A549 (cell line): ENCODE measurements at regions not wholly inside any gene's neighbourhood (a gene's known extent, or its start where the extent isn't known, plus 50 kb on each side); places are given as distances from the start of the nearest gene placed in this dataset.

Source experiments
- ATAC-seq, 2 experiments: fragments of 200-7000 bp in 1 of 2; fragments of >200 bp in 1 of 2; cut with Nextera tagmentation in 1 of 2; cut with Tn5 transposase in 1 of 2; 3 replicates each; pipeline versions ENCODE4 v1.8.0 to v1.9.1; 2018 to 2020; ENCODE audit warnings: mild to moderate bottlenecking in 1 of 2, moderate library complexity in 1 of 2
- CTCF ChIA-PET: fragments of 300-600 bp; sonication (Branson Sonifier 250); formaldehyde crosslinking; extraction: SDS; loops from one replicate; lab custom pipeline; 2021; ENCODE audit warnings: antibody characterized with exemption, inconsistent platforms; lab: Yijun Ruan, JAX
- POLR2A ChIA-PET: fragments of 350-600 bp; formaldehyde crosslinking; extraction: SDS; loops from one replicate; lab custom pipeline; 2021; ENCODE audit warnings: antibody characterized with exemption, inconsistent platforms; lab: Yijun Ruan, JAX
- DNase-seq, 2 experiments: peaks; one replicate each; pipeline versions ENCODE4 v3.0.0 to v3.0.0-alpha.2; 2011 to 2016; ENCODE audit warnings: low read depth in 1 of 2, low spot score in 1 of 2
- FAIRE-seq: peaks from 2 replicates; lab custom pipeline; 2011; peaks lifted over from hg19 to GRCh38; lab: Jason Lieb, UNC
- H3K27ac ChIP-seq, 2 experiments: fragments of >200 bp; sonication (Bioruptor Twin); formaldehyde crosslinking; 3 replicates each; pipeline ENCODE4 v1.5.1; 2016 to 2017
- H3K4me1 ChIP-seq: fragments of >200 bp; sonication (Bioruptor Twin); formaldehyde crosslinking; 3 replicates; pipeline ENCODE4 v1.6.1; 2016
- H3K4me2 ChIP-seq: fragments of >200 bp; sonication (Bioruptor Twin); formaldehyde crosslinking; 3 replicates; pipeline ENCODE4 v1.6.1; 2016
- H3K4me3 ChIP-seq: fragments of >200 bp; sonication (Bioruptor Twin); formaldehyde crosslinking; 3 replicates; pipeline ENCODE4 v1.5.1; 2016
- H3K9me3 ChIP-seq: fragments of >200 bp; sonication (Bioruptor Twin); formaldehyde crosslinking; 3 replicates; pipeline ENCODE4 v1.6.1; 2016
- CBX8 ChIP-seq: fragments of 200-600 bp; sonication (generic); IDR thresholded peaks from 2 replicates; pipeline ENCODE4 v1.6.1; 2016
- CHD2 ChIP-seq: fragments of 150-350 bp; IDR thresholded peaks from 2 replicates; pipeline ENCODE4 v1.6.1; 2014; ENCODE audit warnings: low read length; ENCODE audit not compliant: partially characterized antibody
- EP300 ChIP-seq, 2 experiments: fragments of >200 bp; sonication (Bioruptor Twin); formaldehyde crosslinking; IDR thresholded peaks; 2 replicates in 1 of 2; 3 replicates in 1 of 2; pipeline ENCODE4 v1.6.1; 2016 to 2017
- ESRRA ChIP-seq: fragments of 150-350 bp; IDR thresholded peaks from 2 replicates; pipeline ENCODE4 v1.6.1; 2014; ENCODE audit warnings: mild to moderate bottlenecking, low read length, borderline replicate concordance
- FOSB ChIP-seq: fragments of 250-450 bp; sonication (Bioruptor Pico); IDR thresholded peaks from 2 replicates; pipeline ENCODE4 v1.5.0; 2020; ENCODE audit warnings: mild to moderate bottlenecking, moderate library complexity
- FOXS1 ChIP-seq: fragments of 250-450 bp; sonication (Bioruptor Pico); IDR thresholded peaks from 2 replicates; pipeline ENCODE4 v1.5.0; 2020; ENCODE audit warnings: mild to moderate bottlenecking, moderate library complexity
- HOXB13 ChIP-seq: fragments of 250-450 bp; sonication (Bioruptor Pico); IDR thresholded peaks from 2 replicates; pipeline ENCODE4 v1.5.0; 2020; ENCODE audit warnings: low read depth, mild to moderate bottlenecking, moderate library complexity
- KDM1A ChIP-seq: fragments of 200-600 bp; sonication (generic); IDR thresholded peaks from 2 replicates; pipeline ENCODE4 v1.6.1; 2016; ENCODE audit warnings: low read depth, mild to moderate bottlenecking
- MAFK ChIP-seq: fragments of 450-650 bp; IDR thresholded peaks from 2 replicates; pipeline ENCODE4 v1.6.1; 2014; ENCODE audit not compliant: partially characterized antibody
- NFE2L2 ChIP-seq: fragments of 150-350 bp; conservative IDR thresholded peaks from 2 replicates; pipeline ENCODE4 v1.6.1; 2014; ENCODE audit warnings: low read length
- NPAS2 ChIP-seq: fragments of 250-450 bp; sonication (Bioruptor Pico); IDR thresholded peaks from 2 replicates; pipeline ENCODE4 v1.8.0; 2022; ENCODE audit warnings: mild to moderate bottlenecking, moderate library complexity, borderline replicate concordance
- PHF8 ChIP-seq: fragments of 200-600 bp; sonication (generic); IDR thresholded peaks from 2 replicates; pipeline ENCODE4 v1.6.1; 2016; ENCODE audit warnings: low read depth, mild to moderate bottlenecking, antibody characterized with exemption, moderate library complexity, borderline replicate concordance
- POLR2A ChIP-seq: IDR thresholded peaks from 2 replicates; pipeline ENCODE4 v1.6.1; 2012; ENCODE audit warnings: mild to moderate bottlenecking, low read length
- POLR2AphosphoS2 ChIP-seq: conservative IDR thresholded peaks from 2 replicates; pipeline ENCODE4 v1.6.1; 2012; ENCODE audit warnings: low read length, improper control_type of control experiment, inconsistent platforms
- RAD21 ChIP-seq, 2 experiments: fragments of >200 bp in 1 of 2; sonication (Bioruptor Twin) in 1 of 2; formaldehyde crosslinking in 1 of 2; IDR thresholded peaks in 1 of 2; conservative IDR thresholded peaks in 1 of 2; 2 replicates in 1 of 2; 3 replicates in 1 of 2; pipeline ENCODE4 v1.6.1; 2012 to 2018; ENCODE audit warnings: inconsistent platforms in 1 of 2
- RCOR1 ChIP-seq: fragments of 150-350 bp; IDR thresholded peaks from 2 replicates; pipeline ENCODE4 v1.6.1; 2014; ENCODE audit warnings: antibody characterized with exemption, low read length, low read depth
- RFX5 ChIP-seq: fragments of 450-650 bp; IDR thresholded peaks from 2 replicates; pipeline ENCODE4 v1.7.1; 2014; ENCODE audit warnings: antibody characterized with exemption, mild to moderate bottlenecking, moderate library complexity
- SMC3 ChIP-seq: fragments of >200 bp; sonication (Bioruptor Twin); formaldehyde crosslinking; IDR thresholded peaks from 3 replicates; pipeline ENCODE4 v1.6.1; 2018; ENCODE audit warnings: inconsistent platforms
- SREBF2 ChIP-seq: fragments of 450-650 bp; IDR thresholded peaks from 2 replicates; pipeline ENCODE4 v1.6.1; 2014; ENCODE audit warnings: mild to moderate bottlenecking, moderate library complexity
- TP53 ChIP-seq: fragments of 250-450 bp; sonication (Bioruptor Pico); IDR thresholded peaks from 2 replicates; pipeline ENCODE4 v1.5.0; 2021; ENCODE audit warnings: mild to moderate bottlenecking, moderate library complexity
- WGBS: methylation state at CpG from one replicate; pipeline ENCODE4 v1.1.6; 2017; ENCODE audit errors: missing lambda C conversion rate; 5-methylcytosine and 5-hydroxymethylcytosine counted together
- TF ChIP-seq, protein P1 (sequence below): IDR thresholded peaks from 2 replicates; pipeline ENCODE4 v1.6.1; 2012
- TF ChIP-seq, protein P2 (sequence below): fragments of >200 bp; sonication (Bioruptor Twin); formaldehyde crosslinking; IDR thresholded peaks from 2 replicates; pipeline ENCODE4 v1.6.1; 2016
- TF ChIP-seq, protein P3 (sequence below): fragments of >200 bp; sonication (Bioruptor Twin); formaldehyde crosslinking; IDR thresholded peaks from 3 replicates; pipeline ENCODE4 v1.5.1; 2016
- TF ChIP-seq, protein P4 (sequence below): fragments of 200-600 bp; sonication (generic); IDR thresholded peaks from 2 replicates; pipeline ENCODE4 v1.6.1; 2016; ENCODE audit warnings: antibody characterized with exemption, mild to moderate bottlenecking, moderate library complexity
- TF ChIP-seq, protein P5 (sequence below): fragments of 250-450 bp; sonication (Bioruptor Pico); IDR thresholded peaks from 2 replicates; pipeline ENCODE4 v1.5.0; 2021; ENCODE audit warnings: mild to moderate bottlenecking, moderate library complexity, borderline replicate concordance

DNA sequence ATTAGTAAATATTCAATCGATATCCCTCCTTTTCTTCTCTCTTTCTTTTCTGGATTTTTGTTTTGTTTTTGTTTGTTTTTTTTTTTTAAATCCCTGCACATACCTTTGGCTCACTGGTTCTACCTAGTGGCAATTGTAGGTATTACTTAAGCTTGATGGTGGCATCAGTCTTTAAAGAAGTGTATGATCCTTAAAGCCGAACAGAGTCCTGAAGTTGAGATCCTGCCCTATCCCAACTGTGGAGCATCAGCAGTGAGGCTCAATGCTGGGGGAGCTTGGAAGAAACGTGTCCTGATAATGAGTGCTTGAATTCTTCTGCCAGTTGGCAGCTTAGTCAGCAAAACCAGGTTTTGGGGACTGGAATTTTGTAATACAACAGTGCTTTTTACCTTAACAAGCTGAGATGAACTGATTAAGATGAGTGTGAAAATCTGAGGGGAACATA is 60.8 kb downstream of the FASLG start:
- ATAC-seq (peak; percentile 65 to 85; a peak in 4 of 6 replicates), DNase-seq (peak; percentile 54), FAIRE-seq (no peak)
- Histone ChIP-seq H3K27ac (0 out of 6 replicates have a peak overlapping the region, but pooled peaks of 1 of the 2 experiments have one; percentile 40), H3K4me2 (peak overlapping the region; percentile 38; the same call in 2 of the 3 replicates), H3K4me3 (no peak overlapping the region), H3K9me3 (no peaks in the 10 kb centered on the region), H3K4me1 (peaks cover 14% of the 10 kb centered on the region)
- ChIA-PET POLR2A (interaction anchor here (1.0 to 1.3 kb wide), 2 partner anchors 112 to 187 kb away, joined by 4 to 5 read pairs; no protein-coding TSS in a partner anchor), CTCF (interaction anchor here (0.5 to 6.1 kb wide), 32 partner anchors 10 to 1780 kb away, joined by 3 to 62 read pairs (median 4); partner anchors contain the start of gene PIGC)
- TF ChIP-seq FOSB (CRISPR knock-in tag) (no peak), RAD21 (conservative IDR thresholded peaks at IDR 0.05 in 1 of 2, IDR thresholded peaks at IDR 0.05 in 1 of 2) (peak; percentile 87), HOXB13 (CRISPR knock-in tag) (no peak), RCOR1 (no peak), POLR2AphosphoS2 (no peak), NPAS2 (no peak), POLR2A (no peak), SMC3 (peak; percentile 91), CHD2 (no peak), PHF8 (no peak), SREBF2 (no peak), RFX5 (no peak), MAFK (peak; percentile 67), ESRRA (no peak), CBX8 (no peak), KDM1A (no peak)
- TF ChIP-seq, protein P1, sequence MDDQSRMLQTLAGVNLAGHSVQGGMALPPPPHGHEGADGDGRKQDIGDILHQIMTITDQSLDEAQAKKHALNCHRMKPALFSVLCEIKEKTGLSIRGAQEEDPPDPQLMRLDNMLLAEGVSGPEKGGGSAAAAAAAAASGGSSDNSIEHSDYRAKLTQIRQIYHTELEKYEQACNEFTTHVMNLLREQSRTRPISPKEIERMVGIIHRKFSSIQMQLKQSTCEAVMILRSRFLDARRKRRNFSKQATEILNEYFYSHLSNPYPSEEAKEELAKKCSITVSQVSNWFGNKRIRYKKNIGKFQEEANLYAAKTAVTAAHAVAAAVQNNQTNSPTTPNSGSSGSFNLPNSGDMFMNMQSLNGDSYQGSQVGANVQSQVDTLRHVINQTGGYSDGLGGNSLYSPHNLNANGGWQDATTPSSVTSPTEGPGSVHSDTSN = no peak
- TF ChIP-seq, protein P2, sequence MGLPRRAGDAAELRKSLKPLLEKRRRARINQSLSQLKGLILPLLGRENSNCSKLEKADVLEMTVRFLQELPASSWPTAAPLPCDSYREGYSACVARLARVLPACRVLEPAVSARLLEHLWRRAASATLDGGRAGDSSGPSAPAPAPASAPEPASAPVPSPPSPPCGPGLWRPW = no peak
- TF ChIP-seq, protein P3, sequence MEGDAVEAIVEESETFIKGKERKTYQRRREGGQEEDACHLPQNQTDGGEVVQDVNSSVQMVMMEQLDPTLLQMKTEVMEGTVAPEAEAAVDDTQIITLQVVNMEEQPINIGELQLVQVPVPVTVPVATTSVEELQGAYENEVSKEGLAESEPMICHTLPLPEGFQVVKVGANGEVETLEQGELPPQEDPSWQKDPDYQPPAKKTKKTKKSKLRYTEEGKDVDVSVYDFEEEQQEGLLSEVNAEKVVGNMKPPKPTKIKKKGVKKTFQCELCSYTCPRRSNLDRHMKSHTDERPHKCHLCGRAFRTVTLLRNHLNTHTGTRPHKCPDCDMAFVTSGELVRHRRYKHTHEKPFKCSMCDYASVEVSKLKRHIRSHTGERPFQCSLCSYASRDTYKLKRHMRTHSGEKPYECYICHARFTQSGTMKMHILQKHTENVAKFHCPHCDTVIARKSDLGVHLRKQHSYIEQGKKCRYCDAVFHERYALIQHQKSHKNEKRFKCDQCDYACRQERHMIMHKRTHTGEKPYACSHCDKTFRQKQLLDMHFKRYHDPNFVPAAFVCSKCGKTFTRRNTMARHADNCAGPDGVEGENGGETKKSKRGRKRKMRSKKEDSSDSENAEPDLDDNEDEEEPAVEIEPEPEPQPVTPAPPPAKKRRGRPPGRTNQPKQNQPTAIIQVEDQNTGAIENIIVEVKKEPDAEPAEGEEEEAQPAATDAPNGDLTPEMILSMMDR = peak; percentile 84
- WGBS = 3% methylated on average over 3 of the region's 3 CpGs

DNA sequence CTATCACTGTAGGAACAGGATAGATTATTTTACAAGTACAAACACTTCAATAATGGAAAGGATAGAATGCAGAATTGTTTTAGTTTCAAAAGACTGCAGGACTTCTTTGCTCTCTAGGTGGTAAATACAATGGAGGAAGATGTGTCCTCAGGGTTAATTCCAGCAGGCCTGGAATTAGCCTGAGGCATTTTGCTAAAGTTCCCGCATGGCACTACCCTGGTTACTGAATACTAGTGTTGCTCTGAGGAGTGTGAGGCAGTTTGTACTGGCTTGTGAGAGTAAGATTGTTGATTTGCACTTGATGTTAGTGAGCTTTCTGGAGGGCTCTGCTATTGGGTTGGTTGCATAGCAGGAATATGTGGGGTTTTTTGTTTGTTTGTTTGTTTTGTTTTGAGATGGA is 61.4 kb downstream of the FASLG start:
- TF ChIP-seq POLR2A (no peak), NFE2L2 (no peak), FOSB (CRISPR knock-in tag) (no peak), SMC3 (no peak), CBX8 (no peak), RAD21 (conservative IDR thresholded peaks at IDR 0.05 in 1 of 2, IDR thresholded peaks at IDR 0.05 in 1 of 2) (no peak), FOXS1 (CRISPR knock-in tag) (no peak), EP300 (IDR thresholded peaks at IDR 0.05) (no peak), POLR2AphosphoS2 (no peak), HOXB13 (CRISPR knock-in tag) (no peak), TP53 (no peak)
- TF ChIP-seq, protein P3 = no peak
- TF ChIP-seq, protein P4, sequence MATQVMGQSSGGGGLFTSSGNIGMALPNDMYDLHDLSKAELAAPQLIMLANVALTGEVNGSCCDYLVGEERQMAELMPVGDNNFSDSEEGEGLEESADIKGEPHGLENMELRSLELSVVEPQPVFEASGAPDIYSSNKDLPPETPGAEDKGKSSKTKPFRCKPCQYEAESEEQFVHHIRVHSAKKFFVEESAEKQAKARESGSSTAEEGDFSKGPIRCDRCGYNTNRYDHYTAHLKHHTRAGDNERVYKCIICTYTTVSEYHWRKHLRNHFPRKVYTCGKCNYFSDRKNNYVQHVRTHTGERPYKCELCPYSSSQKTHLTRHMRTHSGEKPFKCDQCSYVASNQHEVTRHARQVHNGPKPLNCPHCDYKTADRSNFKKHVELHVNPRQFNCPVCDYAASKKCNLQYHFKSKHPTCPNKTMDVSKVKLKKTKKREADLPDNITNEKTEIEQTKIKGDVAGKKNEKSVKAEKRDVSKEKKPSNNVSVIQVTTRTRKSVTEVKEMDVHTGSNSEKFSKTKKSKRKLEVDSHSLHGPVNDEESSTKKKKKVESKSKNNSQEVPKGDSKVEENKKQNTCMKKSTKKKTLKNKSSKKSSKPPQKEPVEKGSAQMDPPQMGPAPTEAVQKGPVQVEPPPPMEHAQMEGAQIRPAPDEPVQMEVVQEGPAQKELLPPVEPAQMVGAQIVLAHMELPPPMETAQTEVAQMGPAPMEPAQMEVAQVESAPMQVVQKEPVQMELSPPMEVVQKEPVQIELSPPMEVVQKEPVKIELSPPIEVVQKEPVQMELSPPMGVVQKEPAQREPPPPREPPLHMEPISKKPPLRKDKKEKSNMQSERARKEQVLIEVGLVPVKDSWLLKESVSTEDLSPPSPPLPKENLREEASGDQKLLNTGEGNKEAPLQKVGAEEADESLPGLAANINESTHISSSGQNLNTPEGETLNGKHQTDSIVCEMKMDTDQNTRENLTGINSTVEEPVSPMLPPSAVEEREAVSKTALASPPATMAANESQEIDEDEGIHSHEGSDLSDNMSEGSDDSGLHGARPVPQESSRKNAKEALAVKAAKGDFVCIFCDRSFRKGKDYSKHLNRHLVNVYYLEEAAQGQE = no peak
- TF ChIP-seq, protein P5, sequence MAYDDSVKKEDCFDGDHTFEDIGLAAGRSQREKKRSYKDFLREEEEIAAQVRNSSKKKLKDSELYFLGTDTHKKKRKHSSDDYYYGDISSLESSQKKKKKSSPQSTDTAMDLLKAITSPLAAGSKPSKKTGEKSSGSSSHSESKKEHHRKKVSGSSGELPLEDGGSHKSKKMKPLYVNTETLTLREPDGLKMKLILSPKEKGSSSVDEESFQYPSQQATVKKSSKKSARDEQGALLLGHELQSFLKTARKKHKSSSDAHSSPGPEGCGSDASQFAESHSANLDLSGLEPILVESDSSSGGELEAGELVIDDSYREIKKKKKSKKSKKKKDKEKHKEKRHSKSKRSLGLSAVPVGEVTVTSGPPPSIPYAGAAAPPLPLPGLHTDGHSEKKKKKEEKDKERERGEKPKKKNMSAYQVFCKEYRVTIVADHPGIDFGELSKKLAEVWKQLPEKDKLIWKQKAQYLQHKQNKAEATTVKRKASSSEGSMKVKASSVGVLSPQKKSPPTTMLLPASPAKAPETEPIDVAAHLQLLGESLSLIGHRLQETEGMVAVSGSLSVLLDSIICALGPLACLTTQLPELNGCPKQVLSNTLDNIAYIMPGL (CRISPR knock-in tag) = no peak
- Histone ChIP-seq H3K27ac (no peak overlapping the region), H3K4me1 (peaks cover 14% of the 10 kb centered on the region), H3K9me3 (no peaks in the 10 kb centered on the region), H3K4me2 (no peak overlapping the region), H3K4me3 (no peak overlapping the region)
- CTCF ChIA-PET = interaction anchor here (0.5 to 6.1 kb wide), 28 partner anchors 9 to 1780 kb away, joined by 3 to 62 read pairs (median 4); partner anchors contain the start of gene PIGC
- DNase-seq (no peak), FAIRE-seq (no peak), ATAC-seq (0 out of 6 replicates have a peak, but pooled peaks of 1 of the 2 experiments have one; percentile 19)
- POLR2A ChIA-PET = interaction anchor here (1.0 to 1.3 kb wide), 2 partner anchors 113 to 188 kb away, joined by 4 to 5 read pairs; no protein-coding TSS in a partner anchor
- WGBS = 81% methylated on average over 1 of the region's 1 CpG
